DMS 273 (cell line): ENCODE measurements at regions not wholly inside any gene's neighbourhood (a gene's known extent, or its start where the extent isn't known, plus 50 kb on each side); places are given as distances from the start of the nearest gene placed in this dataset.
"Not testable (repeated sequence)": the region's sequence is repeated elsewhere in the genome, so short reads cannot be mapped to it uniquely, and the experiment has no call there.

Experiments
- DNase-seq: peaks from one replicate; lab custom pipeline; 2025; ENCODE audit not compliant: unreplicated experiment; lab: John Stamatoyannopoulos, UW

DNA sequence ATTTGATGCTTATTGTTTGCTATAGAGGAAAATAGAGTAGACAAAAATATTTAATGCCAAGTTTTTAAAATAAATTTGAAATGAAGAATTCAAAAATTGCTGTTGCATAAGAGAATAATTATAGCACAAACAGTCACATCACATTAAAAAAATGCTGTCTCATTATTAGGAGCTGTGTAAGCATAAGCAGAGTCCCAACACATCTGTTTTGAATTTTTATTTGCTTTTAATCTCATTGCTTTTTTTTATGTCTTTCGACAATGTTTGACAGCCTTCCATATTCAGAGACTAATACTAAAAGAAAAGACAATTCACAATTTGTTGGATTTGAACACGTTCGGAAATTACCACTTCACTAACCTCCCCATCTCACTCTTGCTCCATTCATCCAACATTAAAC is 143.5 kb downstream of the TFPI2 start:
- no peak for DNase-seq

DNA sequence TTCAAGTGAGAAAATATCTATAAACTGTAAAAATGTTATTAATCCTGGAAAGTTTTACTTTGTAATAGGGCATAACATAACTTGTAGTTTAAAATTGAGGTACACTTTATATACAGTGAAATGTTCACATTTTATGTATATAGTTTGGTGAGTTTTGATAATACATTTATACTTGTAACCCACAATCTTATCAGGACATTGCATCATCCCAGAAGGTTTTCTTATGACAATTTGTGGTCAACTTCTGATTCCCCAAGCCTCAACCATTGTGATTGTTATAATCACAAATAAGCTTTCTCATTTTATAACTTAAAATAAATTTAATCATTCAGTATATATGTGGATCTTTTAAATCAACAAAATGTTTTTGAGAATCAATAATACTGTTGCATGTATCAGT is 151.1 kb downstream of the TFPI2 start:
- DNase-seq, result no peak

DNA sequence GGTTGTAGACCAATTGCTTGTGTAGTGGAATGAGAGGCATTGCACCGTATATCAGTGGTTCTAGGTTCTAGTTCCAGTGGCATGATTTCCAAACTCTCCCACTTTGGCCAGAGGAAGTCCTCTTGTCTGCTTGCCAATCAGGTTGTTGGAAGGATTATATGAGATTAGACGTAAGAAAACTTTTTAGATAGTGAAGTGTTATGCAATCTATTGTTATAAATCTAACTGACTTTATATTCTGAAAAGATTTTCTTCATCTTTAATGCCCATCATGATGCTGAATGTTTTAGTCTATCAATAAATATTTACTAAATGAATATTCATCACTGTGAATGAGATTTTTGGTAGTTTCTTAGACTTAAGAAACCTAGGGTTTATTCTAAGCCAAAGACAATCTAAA is 152.6 kb downstream of the TFPI2 start:
- DNase-seq, result no peak

DNA sequence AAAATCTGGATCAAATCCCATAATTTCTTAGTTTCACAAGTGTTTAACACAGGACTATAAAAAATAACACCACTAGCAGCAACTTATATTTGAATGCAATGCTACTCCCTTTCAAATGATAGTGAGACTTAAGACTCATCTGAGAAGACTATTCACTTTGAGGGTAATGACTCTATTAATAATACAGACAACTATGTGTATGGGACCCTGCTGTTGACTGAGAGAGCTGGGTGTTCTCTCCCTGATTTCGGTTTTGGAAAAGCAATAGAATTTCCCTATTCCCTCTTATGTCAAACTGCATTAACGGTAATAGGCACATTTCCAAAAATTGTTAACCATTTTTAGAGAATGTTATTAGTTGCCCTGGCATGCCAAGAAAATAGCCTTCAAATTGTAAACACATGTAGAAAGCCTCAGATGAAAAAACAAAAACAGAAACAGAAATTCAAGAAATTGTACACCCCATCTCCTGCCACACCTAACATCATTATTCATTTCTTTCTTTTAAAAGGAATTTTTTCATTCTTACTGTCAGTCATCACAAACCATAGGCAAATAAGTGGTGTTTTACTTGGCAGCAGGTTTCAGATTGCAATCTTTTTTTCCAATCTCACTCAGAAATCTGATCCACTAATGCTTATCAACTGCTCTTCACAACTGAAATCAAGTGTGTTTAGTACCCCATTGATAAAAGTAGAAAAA is 153.7 kb downstream of the TFPI2 start:
- no peak for DNase-seq

- no peak for DNase-seq
These were observed 153.8 kb upstream of the CALCR start for GRCh38 chr7:93728292-93728691.

DNA sequence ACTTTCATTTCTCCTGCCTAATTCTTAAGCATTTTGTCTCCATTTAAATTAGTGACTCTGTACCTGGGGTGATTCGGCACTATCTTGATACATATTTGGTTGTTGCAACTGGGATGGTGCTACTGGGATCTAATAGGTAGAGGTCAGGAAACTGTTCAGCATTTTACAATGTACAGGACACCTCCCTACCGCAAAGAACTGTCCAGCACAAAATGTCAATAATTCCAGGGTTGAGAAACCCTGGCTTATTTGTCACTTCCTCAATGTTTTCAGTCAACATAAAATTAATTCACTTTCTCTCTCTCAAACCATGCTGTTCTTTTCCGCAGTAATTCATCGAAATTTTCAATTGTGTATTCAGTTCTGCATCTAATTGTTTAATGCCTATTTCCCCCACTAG is 151.4 kb upstream of the CALCR start:
- no peak for DNase-seq

DNA sequence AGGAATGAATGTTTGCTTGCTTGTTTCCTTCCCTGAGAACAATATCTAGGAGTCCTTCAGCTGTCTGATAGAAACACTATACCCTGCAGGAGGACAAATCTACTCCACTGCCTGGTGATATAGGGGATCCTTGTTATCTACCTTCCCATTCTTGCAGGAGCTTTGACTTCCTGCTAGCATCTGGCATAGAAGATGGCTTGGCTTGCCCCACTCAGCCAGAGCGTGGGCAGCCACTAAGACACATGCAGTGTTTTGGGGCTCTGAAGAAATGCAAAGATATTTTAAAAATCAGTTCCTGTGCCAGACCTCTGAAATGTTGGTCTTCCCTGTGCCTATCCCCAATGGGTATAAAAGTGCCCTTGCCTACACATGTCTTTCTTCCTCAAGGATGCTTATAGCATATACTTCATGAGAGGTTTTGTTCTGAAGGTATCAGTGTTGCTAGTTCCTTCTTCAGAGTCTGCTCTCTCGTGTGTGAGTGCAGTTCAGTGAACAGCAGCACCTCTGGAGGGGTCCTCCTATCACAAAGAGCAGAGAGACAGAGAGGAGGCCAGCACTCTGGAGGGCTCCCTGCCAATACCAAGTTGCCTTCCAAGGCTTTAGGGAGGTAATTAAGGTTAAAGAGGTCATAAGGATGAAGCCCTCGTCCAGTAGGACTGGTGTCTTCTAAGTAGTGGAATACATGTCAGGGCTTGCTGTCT is 149.1 kb upstream of the CALCR start:
- DNase-seq, result no peak

DNA sequence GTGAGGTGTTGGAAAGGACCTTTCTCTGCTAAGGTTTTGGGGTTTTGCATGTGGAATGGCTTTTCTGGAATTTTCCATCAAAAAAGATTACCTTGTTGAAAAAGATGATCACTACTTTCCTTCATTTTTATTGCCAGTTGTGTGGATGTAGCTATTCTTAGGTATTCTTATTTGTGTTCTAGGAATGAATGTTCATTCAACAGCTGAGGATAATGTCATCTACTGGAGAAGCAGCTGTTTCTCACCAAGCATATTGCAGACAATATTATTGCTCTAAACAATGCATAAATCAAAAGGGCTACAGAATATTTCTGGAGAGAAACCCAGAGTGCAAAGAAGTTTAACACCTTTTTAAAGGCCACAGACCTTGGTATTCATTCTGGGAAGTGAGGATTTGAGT is 145.6 kb upstream of the CALCR start:
- DNase-seq, result no peak

GRCh38 chr7:93719546-93719945 is 145.0 kb upstream of the CALCR start:
- DNase-seq, result no peak

DNA sequence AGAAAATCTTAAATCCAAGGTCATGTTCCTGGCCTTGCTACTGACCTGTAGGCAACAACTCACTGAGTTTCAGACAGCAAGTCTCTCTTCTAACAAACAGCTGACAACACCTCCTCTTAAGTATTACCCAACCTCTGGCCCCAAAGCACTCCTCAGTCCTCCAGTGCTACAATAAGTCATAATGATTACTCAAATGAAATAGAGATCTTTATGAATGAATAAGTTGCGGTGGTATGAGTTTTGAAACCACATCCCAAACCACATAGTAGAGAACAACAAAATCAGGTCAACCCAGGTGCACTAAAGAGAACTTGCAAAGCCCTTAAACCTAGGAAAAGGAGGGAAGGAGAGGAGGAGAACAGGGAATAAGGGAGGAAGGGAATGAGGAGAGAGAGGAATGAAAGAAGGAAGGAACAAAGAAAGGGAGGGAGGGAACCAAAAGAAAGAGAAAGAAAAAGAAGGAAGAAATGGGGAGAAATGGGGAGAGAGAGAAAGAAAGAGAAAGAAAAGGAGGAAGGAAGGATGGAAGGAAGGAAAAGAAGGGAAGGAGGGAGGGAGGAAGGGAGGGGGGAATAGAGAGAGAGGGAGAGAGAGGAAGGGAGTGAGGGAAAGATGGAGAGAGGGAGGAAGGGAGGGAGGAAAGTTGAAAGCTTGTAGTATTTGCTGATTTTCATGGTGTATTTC is 142.8 kb upstream of the CALCR start:
- no peak for DNase-seq

DNA sequence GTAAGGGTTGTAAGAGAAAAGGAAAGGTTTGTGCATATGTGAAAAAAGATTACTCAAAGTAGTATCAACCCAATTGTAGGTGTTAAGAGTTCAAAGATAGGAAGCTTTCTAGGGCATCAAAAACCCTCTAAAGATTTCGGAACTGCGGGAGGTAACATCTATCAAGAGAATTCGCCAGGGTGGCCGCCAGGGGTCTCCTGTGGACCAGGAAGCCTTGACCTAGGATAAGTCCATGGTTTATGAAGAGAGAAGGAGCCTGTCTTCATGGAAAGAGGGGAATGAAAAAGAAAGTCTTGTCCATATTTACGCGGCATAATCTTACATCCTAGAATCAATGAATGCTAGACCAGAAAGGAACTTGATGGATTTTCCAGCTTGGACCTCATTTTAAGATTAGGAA is 140.7 kb upstream of the CALCR start:
- DNase-seq, result peak; percentile 66

DNA sequence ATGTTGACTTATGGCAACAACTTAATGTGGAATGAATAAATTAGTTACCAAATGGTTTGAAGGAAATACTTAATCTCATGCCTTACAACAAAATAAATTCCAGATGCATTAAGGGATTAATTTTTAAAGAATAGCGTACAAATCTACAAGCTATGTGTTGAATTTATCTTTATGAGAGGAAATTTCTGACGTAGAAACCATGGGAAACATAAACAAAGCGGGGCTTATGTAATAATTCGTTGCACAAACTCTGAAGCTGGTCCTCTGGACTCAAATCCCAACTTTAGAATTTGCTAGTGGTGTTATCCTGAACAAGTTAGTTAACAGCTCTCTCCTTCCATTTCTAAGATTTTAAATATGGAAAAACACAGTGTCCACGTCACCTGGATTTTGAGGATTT is 137.4 kb upstream of the CALCR start:
- DNase-seq, result no peak

DNA sequence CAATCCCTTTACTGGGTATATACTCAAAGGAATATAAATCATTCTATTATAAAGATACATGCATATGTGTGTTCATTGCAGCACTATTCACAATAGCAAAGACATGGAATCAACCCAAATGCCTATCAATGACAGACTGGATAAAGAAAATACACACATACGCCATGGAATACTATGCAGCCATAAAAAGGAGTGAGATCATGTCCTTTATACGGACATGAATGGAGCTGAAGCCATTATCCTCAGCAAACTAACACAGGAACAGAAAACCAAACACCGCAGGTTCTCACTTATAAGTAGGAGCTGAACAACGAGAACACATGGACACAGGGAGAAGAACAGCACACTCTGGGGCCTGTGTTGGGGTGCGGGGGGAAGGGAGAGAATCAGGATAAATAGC is 133.7 kb upstream of the CALCR start:
- DNase-seq, result not testable (repeated sequence)

GRCh38 chr7:93707249-93707648 is 132.7 kb upstream of the CALCR start:
- no peak for DNase-seq

GRCh38 chr7:93706162-93706561 is 131.6 kb upstream of the CALCR start:
- DNase-seq, result not testable (repeated sequence)

DNA sequence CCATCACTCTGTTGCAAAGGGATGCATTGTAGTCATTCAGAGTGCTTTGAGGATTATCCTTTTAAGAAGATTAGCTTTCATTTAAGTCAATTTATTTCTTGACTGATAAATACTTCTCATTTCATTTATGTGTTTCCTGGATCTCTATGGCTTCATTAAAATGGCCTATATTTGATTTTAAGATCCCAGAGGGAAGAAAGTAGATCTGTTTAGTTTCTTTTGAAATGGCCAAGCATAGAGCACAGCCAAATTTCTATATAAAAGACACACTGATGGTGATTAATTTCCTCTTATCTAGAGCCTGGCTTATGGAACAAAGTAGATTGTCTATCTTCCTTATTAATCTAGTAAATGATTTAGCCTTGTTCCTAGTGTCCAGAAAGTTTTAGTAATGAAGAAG is 129.7 kb upstream of the CALCR start:
- DNase-seq, result no peak

DNA sequence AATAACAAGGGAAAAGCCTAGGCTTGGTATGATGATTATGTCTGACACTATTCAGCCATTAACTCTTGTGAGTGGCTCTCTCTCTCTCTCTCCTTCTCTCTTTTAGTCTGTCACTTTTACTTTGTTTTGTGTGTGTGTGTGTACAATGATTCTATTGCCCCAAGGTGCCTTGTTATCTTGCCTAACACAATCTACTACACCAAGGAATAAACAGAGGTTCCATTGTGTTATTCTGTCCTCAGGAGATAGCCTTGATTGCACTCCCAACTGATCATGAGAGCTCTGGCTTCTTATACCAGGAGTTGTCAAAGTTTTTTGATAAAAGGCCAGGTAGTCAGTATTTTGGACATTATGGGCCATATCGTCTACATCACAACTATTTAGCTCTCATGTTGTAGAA is 123.4 kb upstream of the CALCR start:
- DNase-seq, result no peak

- DNase-seq, result no peak
These were observed 119.3 kb upstream of the CALCR start for GRCh38 chr7:93693796-93694195.

DNA sequence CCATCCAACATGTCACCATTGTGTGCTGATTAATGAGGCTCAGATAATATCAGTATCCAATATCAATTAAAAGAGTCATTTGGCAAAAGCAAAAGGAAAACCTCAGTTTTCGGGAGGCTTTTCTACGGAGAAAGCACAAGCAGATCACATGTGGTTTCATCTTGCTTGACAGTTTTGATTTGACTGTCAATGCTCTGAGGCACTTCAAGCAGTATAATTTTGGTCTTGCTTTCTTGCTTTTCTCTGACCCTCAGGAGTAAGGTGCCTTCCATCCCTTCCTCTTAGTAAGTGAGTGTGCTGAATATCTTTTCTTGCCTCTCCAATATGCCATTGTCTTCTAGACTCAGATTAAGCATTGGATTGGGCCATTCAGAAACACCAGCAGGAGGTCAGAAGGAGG is 115.5 kb upstream of the CALCR start:
- DNase-seq, result no peak

GRCh38 chr7:93678185-93678584 is 103.7 kb upstream of the CALCR start:
- no peak for DNase-seq

- no peak for DNase-seq
These were observed 89.2 kb upstream of the CALCR start for GRCh38 chr7:93663561-93664299.

GRCh38 chr7:93658163-93658562 is 83.6 kb upstream of the CALCR start:
- DNase-seq, result not testable (repeated sequence)
